ENCODE measurements at regions not wholly inside any gene's neighbourhood (a gene's known extent, or its start where the extent isn't known, plus 50 kb on each side); places are given as distances from the start of the nearest gene placed in this dataset.

DNA sequence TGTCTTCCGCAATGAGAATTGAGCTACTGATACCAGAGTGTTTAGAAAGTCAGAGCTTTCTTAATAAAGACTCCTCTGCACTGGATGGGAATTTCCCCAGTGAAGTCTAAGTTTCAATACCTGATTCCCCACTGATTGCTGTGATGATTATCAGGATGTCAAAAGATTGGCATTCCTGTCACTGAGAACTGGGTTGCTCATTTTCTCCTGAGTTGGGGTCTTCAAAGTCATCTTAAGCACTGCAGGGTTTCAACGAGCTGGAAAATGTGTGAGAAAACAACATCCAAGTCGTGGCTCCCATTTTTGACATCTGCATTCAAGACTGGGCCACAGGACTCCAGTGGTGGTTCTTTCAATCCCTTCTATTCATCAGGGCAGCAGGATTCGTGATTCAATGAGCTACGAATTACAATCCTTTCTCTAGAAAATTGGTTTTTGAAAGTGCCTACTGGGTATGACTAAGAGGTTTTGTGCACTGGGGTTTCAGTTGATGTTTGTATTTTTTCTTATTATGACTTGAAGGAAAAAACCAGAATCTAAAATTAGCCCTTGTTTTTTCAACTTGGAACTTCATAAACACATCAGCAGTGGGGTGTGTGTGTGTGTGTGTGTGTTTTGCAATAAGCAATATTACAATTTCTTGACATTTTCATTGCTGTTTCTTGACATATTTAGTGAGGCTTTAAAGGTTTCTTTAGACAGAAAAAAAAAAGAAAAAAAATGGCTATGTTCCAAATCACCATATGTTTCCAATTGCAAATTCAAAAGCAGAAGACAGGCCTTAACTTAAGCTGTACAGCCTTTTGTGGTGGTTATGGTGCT is 233.0 kb downstream of the FAM76B start:
- TF ChIP-seq EZH2 (IDR thresholded peaks at IDR 0.05; ENCODE audit: borderline replicate concordance, insufficient read depth, low read depth, low read length, poor library complexity, severe bottlenecking) (no peak), CTCF (IDR thresholded peaks at IDR 0.05) (no peak)
- ATAC-seq (ENCODE audit: low read depth) = no peak
- H3K27me3 Mint-ChIP-seq = no peaks in the 10 kb centered on the region
- Histone ChIP-seq H3K9me3 (ENCODE audit: control extremely low read depth in 1 of 3, control insufficient read depth in 2 of 3, insufficient read depth in 1 of 3, low read length in 2 of 3) (no peaks in the 10 kb centered on the region), H4K20me1 (ENCODE audit: control insufficient read depth, insufficient read depth, low read length, poor library complexity, severe bottlenecking) (no peaks in the 10 kb centered on the region), H3K4me1 (ENCODE audit: control insufficient read depth in 2 of 2, insufficient read depth in 2 of 2, low read length in 2 of 2) (peaks cover 0 to 6% of the 10 kb centered on the region in 2 donors), H2AFZ (ENCODE audit: insufficient read depth, low read depth, low read length, poor library complexity, severe bottlenecking) (no peak overlapping the region), H3K4me2 (replicated peaks; ENCODE audit: low read depth, low read length, poor library complexity, severe bottlenecking) (no peak overlapping the region), H3K27ac (ENCODE audit: low read length in 2 of 2) (no peak overlapping the region), H3K9ac (ENCODE audit: low read length) (no peak overlapping the region), H3K27me3 (replicated peaks in 1 of 4; ENCODE audit: control extremely low read depth in 1 of 4, control insufficient read depth in 3 of 4, insufficient read depth in 4 of 4, low read length in 3 of 4) (no peaks in the 10 kb centered on the region), H3K4me3 (ENCODE audit: control extremely low read depth in 1 of 5, extremely low read depth in 1 of 5, insufficient read depth in 1 of 5, low read depth in 2 of 5, low read length in 4 of 5) (no peak overlapping the region), H3K79me2 (ENCODE audit: control insufficient read depth, insufficient read depth, low read length) (no peaks in the 10 kb centered on the region), H3K36me3 (replicated peaks in 1 of 2; ENCODE audit: control extremely low read depth in 1 of 2, control insufficient read depth in 1 of 2, extremely low read depth in 1 of 2, insufficient read depth in 2 of 2, low read length in 1 of 2) (no peaks in the 10 kb centered on the region)
- H3K4me3 Mint-ChIP-seq = no peak overlapping the region
- H3K4me1 Mint-ChIP-seq = peaks cover 8% of the 10 kb centered on the region
- intact Hi-C loops (cut with micrococcal nuclease) = no loop called here
- ChIA-PET POLR2A (interaction anchor here (0.6 to 0.8 kb wide), 3 partner anchors 143 to 557 kb away, joined by 3 read pairs; partner anchors contain the start of gene SESN3), CTCF (interaction anchor here (1.1 kb wide), 1 partner anchor 159 kb away, joined by 3 read pairs; no protein-coding TSS in a partner anchor)
- DNase-seq = no peak
- WGBS (ENCODE audit: insufficient coverage) = no CpG with 5 or more reads among the region's 5 CpGs
- peak overlapping the region; percentile 47 for H3K27ac Mint-ChIP-seq
- H3K9me3 Mint-ChIP-seq (ENCODE audit: insufficient read depth) = no peaks in the 10 kb centered on the region

DNA sequence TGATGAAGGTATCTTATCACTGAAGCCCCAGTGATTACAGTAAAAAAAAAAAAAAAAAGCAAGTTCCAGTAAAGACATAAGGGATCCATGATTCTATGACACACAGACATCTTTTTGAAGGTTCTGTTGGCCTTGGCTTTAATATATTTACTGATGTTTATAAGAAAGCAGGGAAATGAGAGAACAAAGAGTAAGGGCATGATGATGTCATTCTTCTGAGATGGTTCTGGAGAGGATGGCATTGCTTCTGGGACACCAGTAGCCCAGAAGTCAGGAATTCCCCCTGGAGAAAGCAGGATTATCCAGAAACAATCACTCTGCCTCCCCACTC is 233.6 kb downstream of the FAM76B start:
- Histone ChIP-seq H3K4me2 (replicated peaks; ENCODE audit: low read depth, low read length, poor library complexity, severe bottlenecking) (no peak overlapping the region), H3K27me3 (replicated peaks in 1 of 4; ENCODE audit: control extremely low read depth in 1 of 4, control insufficient read depth in 3 of 4, insufficient read depth in 4 of 4, low read length in 3 of 4) (no peaks in the 10 kb centered on the region), H3K9me3 (ENCODE audit: control extremely low read depth in 1 of 3, control insufficient read depth in 2 of 3, insufficient read depth in 1 of 3, low read length in 2 of 3) (no peaks in the 10 kb centered on the region), H3K36me3 (replicated peaks in 1 of 2; ENCODE audit: control extremely low read depth in 1 of 2, control insufficient read depth in 1 of 2, extremely low read depth in 1 of 2, insufficient read depth in 2 of 2, low read length in 1 of 2) (no peaks in the 10 kb centered on the region), H3K79me2 (ENCODE audit: control insufficient read depth, insufficient read depth, low read length) (no peaks in the 10 kb centered on the region), H3K4me1 (ENCODE audit: control insufficient read depth in 2 of 2, insufficient read depth in 2 of 2, low read length in 2 of 2) (peaks cover 0 to 6% of the 10 kb centered on the region in 2 donors), H2AFZ (ENCODE audit: insufficient read depth, low read depth, low read length, poor library complexity, severe bottlenecking) (no peak overlapping the region), H3K9ac (ENCODE audit: low read length) (no peak overlapping the region), H3K27ac (ENCODE audit: low read length in 2 of 2) (no peak overlapping the region), H4K20me1 (ENCODE audit: control insufficient read depth, insufficient read depth, low read length, poor library complexity, severe bottlenecking) (no peaks in the 10 kb centered on the region), H3K4me3 (ENCODE audit: control extremely low read depth in 1 of 5, extremely low read depth in 1 of 5, insufficient read depth in 1 of 5, low read depth in 2 of 5, low read length in 4 of 5) (no peak overlapping the region)
- POLR2A ChIA-PET = interaction anchor here (0.8 kb wide), 1 partner anchor 324 kb away, joined by 3 read pairs; the partner anchor contains the start of gene SESN3
- DNase-seq = no peak
- CTCF ChIA-PET = interaction anchor here (1.1 kb wide), 1 partner anchor 160 kb away, joined by 3 read pairs; no protein-coding TSS in a partner anchor
- Mint-ChIP-seq H3K27me3 (no peaks in the 10 kb centered on the region), H3K27ac (no peak overlapping the region), H3K4me3 (no peak overlapping the region), H3K4me1 (peaks cover 8% of the 10 kb centered on the region), H3K9me3 (ENCODE audit: insufficient read depth) (no peaks in the 10 kb centered on the region)
- no peak for ATAC-seq (ENCODE audit: low read depth)
- intact Hi-C loops (cut with micrococcal nuclease) = no loop called here
- TF ChIP-seq CTCF (IDR thresholded peaks at IDR 0.05) = no peak
- TF ChIP-seq EZH2 (IDR thresholded peaks at IDR 0.05; ENCODE audit: borderline replicate concordance, insufficient read depth, low read depth, low read length, poor library complexity, severe bottlenecking) = no peak

All from B cell (primary cell).